HG03521 (cell line): ENCODE measurements at regions not wholly inside any gene's neighbourhood (a gene's known extent, or its start where the extent isn't known, plus 50 kb on each side); places are given as distances from the start of the nearest gene placed in this dataset.

ENCODE experiments used
- ATAC-seq: cut with Tn5 transposase; IDR thresholded peaks from one replicate; pipeline ENCODE4 v1.9.1; 2021; ENCODE audit warnings: mild to moderate bottlenecking, moderate library complexity; ENCODE audit not compliant: unreplicated experiment

GRCh38 chr21:38920631-38921398 is 115.1 kb downstream of the ETS2 start:
- ATAC-seq: no peak

GRCh38 chr21:38918607-38919346 is 113.0 kb downstream of the ETS2 start:
- no peak for ATAC-seq

- no peak for ATAC-seq
Measured at GRCh38 chr21:38917043-38917774, 111.5 kb downstream of the ETS2 start.

- ATAC-seq: no peak
Measured at GRCh38 chr21:38916214-38916964, 110.7 kb downstream of the ETS2 start.

GRCh38 chr21:38915546-38915945 is 109.8 kb downstream of the ETS2 start:
- ATAC-seq: no peak

- ATAC-seq: no peak
Measured at GRCh38 chr21:38914528-38915293, 109.0 kb downstream of the ETS2 start.

- no peak for ATAC-seq
Measured at GRCh38 chr21:38913893-38914527, 108.3 kb downstream of the ETS2 start.

- ATAC-seq: no peak
Measured at GRCh38 chr21:38913120-38913892, 107.6 kb downstream of the ETS2 start.

- no peak for ATAC-seq
Measured at GRCh38 chr21:38912789-38913119, 107.0 kb downstream of the ETS2 start.

GRCh38 chr21:38912102-38912629 is 106.4 kb downstream of the ETS2 start:
- no peak for ATAC-seq

GRCh38 chr21:38911484-38912101 is 105.9 kb downstream of the ETS2 start:
- ATAC-seq: no peak

- ATAC-seq: no peak
Measured at GRCh38 chr21:38910390-38911067, 104.8 kb downstream of the ETS2 start.

GRCh38 chr21:38909929-38910328 is 104.2 kb downstream of the ETS2 start:
- no peak for ATAC-seq

- ATAC-seq: no peak
Measured at GRCh38 chr21:38909109-38909508, 103.4 kb downstream of the ETS2 start.

GRCh38 chr21:38908537-38908936 is 102.8 kb downstream of the ETS2 start:
- ATAC-seq: no peak

- no peak for ATAC-seq
Measured at GRCh38 chr21:38905752-38906151, 100.0 kb downstream of the ETS2 start.

GRCh38 chr21:38905328-38905727 is 99.6 kb downstream of the ETS2 start:
- no peak for ATAC-seq

GRCh38 chr21:38903690-38904139 is 98.0 kb downstream of the ETS2 start:
- no peak for ATAC-seq
